ENCODE measurements at regions not wholly inside any gene's neighbourhood (a gene's known extent, or its start where the extent isn't known, plus 50 kb on each side); places are given as distances from the start of the nearest gene placed in this dataset.

DNA sequence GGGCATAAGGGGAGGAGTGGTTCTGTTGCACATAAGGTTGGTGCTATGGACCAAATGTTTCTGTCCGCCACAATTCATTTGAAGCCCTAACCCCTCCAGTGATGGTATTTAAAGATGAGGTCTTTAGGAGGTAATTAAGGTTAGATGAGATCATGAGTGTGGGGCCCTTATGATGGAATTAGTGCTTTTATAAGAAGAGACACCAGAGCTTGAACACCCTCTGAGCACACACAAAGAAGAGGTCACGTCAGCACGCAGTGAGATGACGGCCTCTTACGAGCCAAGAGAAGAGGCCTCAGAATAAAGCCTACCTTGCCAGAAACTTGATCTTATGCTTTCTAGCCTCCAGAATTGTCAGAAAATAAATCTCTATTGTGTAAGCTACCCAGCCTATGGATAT is 386.4 kb upstream of the CYRIA start:
- ATAC-seq (no peak), DNase-seq (ENCODE audit: low spot score) (no peak)
- peaks cover 4% of the 10 kb centered on the region; the same call in 1 of the 2 replicates for H3K4me1 ChIP-seq (ENCODE audit: insufficient read depth)
- H3K27me3 Mint-ChIP-seq (ENCODE audit: insufficient read depth, low read depth, poor library complexity) = no peaks in the 10 kb centered on the region
- no peaks in the 10 kb centered on the region for H3K36me3 Mint-ChIP-seq (ENCODE audit: low read depth)
- H3K4me2 ChIP-seq = no peak overlapping the region
- H3K4me3 Mint-ChIP-seq = no peak overlapping the region
- H3F3A ChIP-seq (replicated peaks; ENCODE audit: low read depth) = no peaks in the 10 kb centered on the region
- TF ChIP-seq STAT1 (IDR thresholded peaks at IDR 0.05; ENCODE audit: unreplicated experiment) (no peak), EZH2 (IDR thresholded peaks at IDR 0.05; ENCODE audit: low read depth, unreplicated experiment) (no peak), POLR2AphosphoS5 (IDR thresholded peaks at IDR 0.05; ENCODE audit: low read depth) (no peak), EZH2phosphoT487 (IDR thresholded peaks at IDR 0.05; ENCODE audit: unreplicated experiment) (no peak), ZNF331 (CRISPR knock-in tag; IDR thresholded peaks at IDR 0.05; ENCODE audit: low read depth) (no peak), CREB1 (CRISPR knock-in tag; IDR thresholded peaks at IDR 0.05; ENCODE audit: low read depth) (no peak)
- TF ChIP-seq, protein P1, sequence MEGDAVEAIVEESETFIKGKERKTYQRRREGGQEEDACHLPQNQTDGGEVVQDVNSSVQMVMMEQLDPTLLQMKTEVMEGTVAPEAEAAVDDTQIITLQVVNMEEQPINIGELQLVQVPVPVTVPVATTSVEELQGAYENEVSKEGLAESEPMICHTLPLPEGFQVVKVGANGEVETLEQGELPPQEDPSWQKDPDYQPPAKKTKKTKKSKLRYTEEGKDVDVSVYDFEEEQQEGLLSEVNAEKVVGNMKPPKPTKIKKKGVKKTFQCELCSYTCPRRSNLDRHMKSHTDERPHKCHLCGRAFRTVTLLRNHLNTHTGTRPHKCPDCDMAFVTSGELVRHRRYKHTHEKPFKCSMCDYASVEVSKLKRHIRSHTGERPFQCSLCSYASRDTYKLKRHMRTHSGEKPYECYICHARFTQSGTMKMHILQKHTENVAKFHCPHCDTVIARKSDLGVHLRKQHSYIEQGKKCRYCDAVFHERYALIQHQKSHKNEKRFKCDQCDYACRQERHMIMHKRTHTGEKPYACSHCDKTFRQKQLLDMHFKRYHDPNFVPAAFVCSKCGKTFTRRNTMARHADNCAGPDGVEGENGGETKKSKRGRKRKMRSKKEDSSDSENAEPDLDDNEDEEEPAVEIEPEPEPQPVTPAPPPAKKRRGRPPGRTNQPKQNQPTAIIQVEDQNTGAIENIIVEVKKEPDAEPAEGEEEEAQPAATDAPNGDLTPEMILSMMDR (conservative IDR thresholded peaks at IDR 0.05; ENCODE audit: low read depth in 2 of 2) = no peak
- TF ChIP-seq, protein P2, sequence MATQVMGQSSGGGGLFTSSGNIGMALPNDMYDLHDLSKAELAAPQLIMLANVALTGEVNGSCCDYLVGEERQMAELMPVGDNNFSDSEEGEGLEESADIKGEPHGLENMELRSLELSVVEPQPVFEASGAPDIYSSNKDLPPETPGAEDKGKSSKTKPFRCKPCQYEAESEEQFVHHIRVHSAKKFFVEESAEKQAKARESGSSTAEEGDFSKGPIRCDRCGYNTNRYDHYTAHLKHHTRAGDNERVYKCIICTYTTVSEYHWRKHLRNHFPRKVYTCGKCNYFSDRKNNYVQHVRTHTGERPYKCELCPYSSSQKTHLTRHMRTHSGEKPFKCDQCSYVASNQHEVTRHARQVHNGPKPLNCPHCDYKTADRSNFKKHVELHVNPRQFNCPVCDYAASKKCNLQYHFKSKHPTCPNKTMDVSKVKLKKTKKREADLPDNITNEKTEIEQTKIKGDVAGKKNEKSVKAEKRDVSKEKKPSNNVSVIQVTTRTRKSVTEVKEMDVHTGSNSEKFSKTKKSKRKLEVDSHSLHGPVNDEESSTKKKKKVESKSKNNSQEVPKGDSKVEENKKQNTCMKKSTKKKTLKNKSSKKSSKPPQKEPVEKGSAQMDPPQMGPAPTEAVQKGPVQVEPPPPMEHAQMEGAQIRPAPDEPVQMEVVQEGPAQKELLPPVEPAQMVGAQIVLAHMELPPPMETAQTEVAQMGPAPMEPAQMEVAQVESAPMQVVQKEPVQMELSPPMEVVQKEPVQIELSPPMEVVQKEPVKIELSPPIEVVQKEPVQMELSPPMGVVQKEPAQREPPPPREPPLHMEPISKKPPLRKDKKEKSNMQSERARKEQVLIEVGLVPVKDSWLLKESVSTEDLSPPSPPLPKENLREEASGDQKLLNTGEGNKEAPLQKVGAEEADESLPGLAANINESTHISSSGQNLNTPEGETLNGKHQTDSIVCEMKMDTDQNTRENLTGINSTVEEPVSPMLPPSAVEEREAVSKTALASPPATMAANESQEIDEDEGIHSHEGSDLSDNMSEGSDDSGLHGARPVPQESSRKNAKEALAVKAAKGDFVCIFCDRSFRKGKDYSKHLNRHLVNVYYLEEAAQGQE (IDR thresholded peaks at IDR 0.05; ENCODE audit: unreplicated experiment) = no peak
- no peaks in the 10 kb centered on the region for H3K9me3 Mint-ChIP-seq
- peaks cover 7% of the 10 kb centered on the region for H3K4me1 Mint-ChIP-seq
- no peak overlapping the region for H3K4me3 ChIP-seq
- H4K20me1 ChIP-seq (replicated peaks; ENCODE audit: insufficient read depth) = no peaks in the 10 kb centered on the region
- no peak overlapping the region for H3K27ac Mint-ChIP-seq
- H3K27me3 ChIP-seq (ENCODE audit: insufficient read depth) = no peaks in the 10 kb centered on the region
- H2AFZ ChIP-seq = no peak overlapping the region; the same call in 1 of the 2 replicates
- no peaks in the 10 kb centered on the region for H3K9me2 ChIP-seq (ENCODE audit: insufficient read depth)
- H3K36me3 ChIP-seq (ENCODE audit: insufficient read depth) = no peaks in the 10 kb centered on the region
- H3K27ac ChIP-seq (ENCODE audit: low read depth) = no peak overlapping the region
- no peaks in the 10 kb centered on the region for H3K79me2 ChIP-seq (replicated peaks; ENCODE audit: insufficient read depth)

DNA sequence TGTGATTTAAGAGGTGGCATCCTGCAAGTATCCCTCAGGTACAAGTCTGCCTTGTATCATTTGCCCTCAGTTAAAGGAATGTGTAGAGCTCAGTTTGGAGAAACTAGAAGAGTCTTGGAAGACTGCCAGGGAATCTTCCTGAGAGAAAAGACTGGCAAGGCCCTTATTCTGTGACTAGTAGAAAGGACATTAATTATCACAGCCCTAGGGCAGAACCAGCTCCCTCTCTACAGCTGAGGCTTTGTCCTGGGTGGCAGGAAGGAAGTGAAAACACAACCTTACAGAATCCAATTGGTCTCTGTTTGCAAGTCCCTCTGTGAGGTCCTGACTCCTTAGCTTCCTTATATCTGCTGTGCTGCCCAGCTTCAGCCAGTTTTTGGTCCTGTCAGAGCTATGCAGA is 385.9 kb upstream of the CYRIA start:
- no peaks in the 10 kb centered on the region for H3K27me3 Mint-ChIP-seq (ENCODE audit: insufficient read depth, low read depth, poor library complexity)
- H3K36me3 Mint-ChIP-seq (ENCODE audit: low read depth) = no peaks in the 10 kb centered on the region
- H3K4me1 Mint-ChIP-seq = peaks cover 2% of the 10 kb centered on the region
- H3K27ac Mint-ChIP-seq = no peak overlapping the region
- Histone ChIP-seq H3K36me3 (ENCODE audit: insufficient read depth) (no peaks in the 10 kb centered on the region), H4K20me1 (replicated peaks; ENCODE audit: insufficient read depth) (no peaks in the 10 kb centered on the region), H3F3A (replicated peaks; ENCODE audit: low read depth) (no peaks in the 10 kb centered on the region), H3K27ac (ENCODE audit: low read depth) (no peak overlapping the region), H3K4me3 (no peak overlapping the region), H3K4me2 (no peak overlapping the region), H3K4me1 (ENCODE audit: insufficient read depth) (0 out of 2 replicates have a peak, but pooled peaks cover 2% of the 10 kb centered on the region), H3K27me3 (ENCODE audit: insufficient read depth) (no peaks in the 10 kb centered on the region), H3K9me2 (ENCODE audit: insufficient read depth) (no peaks in the 10 kb centered on the region), H2AFZ (no peak overlapping the region; the same call in 1 of the 2 replicates), H3K79me2 (replicated peaks; ENCODE audit: insufficient read depth) (no peaks in the 10 kb centered on the region)
- DNase-seq (ENCODE audit: low spot score) (no peak), ATAC-seq (no peak)
- no peak overlapping the region for H3K4me3 Mint-ChIP-seq
- no peaks in the 10 kb centered on the region for H3K9me3 Mint-ChIP-seq
- TF ChIP-seq ZNF114 (CRISPR knock-in tag; IDR thresholded peaks at IDR 0.05) (no peak), EZH2 (IDR thresholded peaks at IDR 0.05; ENCODE audit: low read depth, unreplicated experiment) (no peak), STAT1 (IDR thresholded peaks at IDR 0.05; ENCODE audit: unreplicated experiment) (no peak)
- TF ChIP-seq, protein P1 (conservative IDR thresholded peaks at IDR 0.05; ENCODE audit: low read depth in 2 of 2) = no peak
- TF ChIP-seq, protein P3, sequence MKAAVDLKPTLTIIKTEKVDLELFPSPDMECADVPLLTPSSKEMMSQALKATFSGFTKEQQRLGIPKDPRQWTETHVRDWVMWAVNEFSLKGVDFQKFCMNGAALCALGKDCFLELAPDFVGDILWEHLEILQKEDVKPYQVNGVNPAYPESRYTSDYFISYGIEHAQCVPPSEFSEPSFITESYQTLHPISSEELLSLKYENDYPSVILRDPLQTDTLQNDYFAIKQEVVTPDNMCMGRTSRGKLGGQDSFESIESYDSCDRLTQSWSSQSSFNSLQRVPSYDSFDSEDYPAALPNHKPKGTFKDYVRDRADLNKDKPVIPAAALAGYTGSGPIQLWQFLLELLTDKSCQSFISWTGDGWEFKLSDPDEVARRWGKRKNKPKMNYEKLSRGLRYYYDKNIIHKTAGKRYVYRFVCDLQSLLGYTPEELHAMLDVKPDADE (IDR thresholded peaks at IDR 0.05) = no peak

Measured in GM23338 (cell line).